DMS153 treated with DMSO at 0.1 percent for 48 hours (cell line): ENCODE measurements at regions not wholly inside any gene's neighbourhood (a gene's known extent, or its start where the extent isn't known, plus 50 kb on each side); places are given as distances from the start of the nearest gene placed in this dataset.
A peak's percentile ranks its signal among the peaks of the same experiment; 100 is the strongest.
"Not testable (repeated sequence)": the region's sequence is repeated elsewhere in the genome, so short reads cannot be mapped to it uniquely, and the experiment has no call there.

Experiments used
- DNase-seq: peaks from one replicate; lab custom pipeline; 2025; ENCODE audit not compliant: unreplicated experiment; lab: John Stamatoyannopoulos, UW

DNA sequence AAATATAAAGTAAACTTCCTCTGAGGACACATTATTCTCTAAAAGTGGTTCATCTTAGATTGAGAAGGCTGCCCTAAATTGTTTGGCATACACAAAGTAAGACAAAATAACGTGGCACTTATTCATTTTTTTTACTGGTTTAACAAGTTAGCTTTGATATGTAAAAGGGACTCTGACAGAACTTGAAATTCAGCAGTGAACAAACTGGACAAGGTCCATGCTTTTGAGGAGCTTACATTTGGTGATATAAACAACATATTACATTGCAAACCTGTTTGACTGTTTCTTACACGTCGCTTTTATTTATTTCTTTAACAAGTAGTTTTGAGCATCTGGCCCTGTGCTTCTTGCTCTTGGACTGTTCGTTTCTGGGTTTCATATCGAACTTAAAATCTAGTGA lies 253.1 kb upstream of the POM121L12 start:
- DNase-seq, result no peak

DNA sequence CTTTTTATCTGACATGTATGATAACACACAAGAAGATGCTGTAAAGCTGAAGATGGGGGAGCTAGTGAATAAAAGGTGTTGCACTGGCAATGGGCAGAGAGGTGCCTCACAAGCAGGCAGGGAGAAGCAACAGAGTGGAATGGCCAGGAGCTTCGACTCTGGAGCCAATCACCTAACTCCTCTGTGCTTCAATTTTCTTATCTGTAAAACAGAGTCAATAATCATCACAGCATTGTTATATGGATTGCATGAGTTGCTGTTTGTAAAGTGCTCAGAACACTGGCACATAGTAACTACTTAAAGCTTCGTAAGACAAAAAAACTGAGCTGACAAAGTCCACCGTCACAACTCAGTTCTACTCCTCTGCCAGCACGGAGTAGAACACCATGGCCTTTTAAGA lies 254.2 kb upstream of the POM121L12 start:
- no peak for DNase-seq

DNA sequence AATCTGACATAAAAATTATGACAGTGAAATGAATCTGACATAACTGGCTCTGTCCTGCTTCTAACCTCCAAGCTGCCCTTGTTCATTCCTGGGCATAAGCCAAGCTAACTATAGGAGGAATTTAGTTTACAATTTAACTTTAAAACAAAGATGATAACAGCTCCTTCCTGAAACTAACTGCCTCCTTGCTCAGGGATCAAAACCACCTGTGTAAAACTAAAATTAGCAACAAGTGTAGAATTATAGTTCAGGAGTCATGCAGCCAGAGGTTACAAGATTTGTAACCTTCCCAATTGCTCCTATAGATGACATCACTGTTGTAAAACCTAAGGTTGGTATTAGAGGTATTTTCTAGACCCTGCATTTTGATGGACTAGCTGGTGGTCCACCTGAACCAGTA lies 256.4 kb upstream of the POM121L12 start:
- no peak for DNase-seq

DNA sequence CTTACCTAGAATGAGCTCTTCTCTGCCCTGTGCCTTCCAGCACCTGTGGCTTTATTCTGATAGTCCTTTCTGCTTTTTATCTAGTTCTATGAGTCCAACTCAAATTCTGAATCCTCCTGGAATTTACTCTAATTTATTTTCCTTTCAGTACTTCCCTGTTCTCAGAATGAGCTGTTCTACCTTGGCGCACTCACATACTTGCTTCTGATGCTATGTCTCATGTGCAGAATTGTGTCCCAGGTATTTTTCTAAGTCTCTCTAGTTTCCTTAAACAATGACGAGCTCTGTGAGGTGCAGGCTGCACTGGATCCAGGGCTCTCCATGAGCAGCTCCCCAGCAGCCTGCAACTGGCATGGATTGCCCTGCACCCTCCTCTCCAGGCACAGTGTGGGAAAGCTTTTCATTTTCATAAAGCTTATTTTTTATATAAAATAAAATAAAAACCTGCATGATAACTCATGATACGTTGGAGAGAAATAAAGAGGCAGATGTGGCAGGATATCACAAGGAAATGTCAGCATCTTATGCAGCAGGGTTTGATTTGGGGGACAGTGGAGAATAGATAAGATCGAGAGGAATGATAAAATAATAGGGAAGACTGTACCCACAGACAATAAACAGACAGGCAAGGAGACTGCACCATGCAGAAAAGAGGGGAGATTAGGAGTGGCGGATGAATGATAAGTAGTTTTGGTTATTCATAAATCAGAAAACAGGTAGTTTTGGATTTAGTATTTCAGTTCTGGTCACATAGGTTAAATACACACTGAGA lies 258.2 kb upstream of the POM121L12 start:
- no peak for DNase-seq

DNA sequence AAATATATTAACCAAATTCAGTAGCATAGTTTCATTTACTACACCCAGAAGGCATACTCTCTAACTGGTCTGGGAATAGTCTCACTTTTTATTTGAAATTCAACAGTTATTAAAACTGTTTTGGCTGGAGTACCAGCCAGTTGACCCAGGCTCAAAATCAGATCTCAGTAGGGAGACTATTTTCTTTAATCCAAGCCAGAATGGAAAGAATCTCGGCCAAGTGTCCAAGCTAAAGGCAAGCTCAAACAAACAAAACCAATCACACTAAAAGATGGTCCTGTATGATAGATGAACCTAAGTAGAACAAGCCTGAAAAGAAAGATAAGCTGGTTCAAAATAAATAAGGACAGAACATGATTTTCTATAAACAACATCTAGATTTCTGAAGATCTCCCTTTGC lies 259.6 kb upstream of the POM121L12 start:
- no peak for DNase-seq

DNA sequence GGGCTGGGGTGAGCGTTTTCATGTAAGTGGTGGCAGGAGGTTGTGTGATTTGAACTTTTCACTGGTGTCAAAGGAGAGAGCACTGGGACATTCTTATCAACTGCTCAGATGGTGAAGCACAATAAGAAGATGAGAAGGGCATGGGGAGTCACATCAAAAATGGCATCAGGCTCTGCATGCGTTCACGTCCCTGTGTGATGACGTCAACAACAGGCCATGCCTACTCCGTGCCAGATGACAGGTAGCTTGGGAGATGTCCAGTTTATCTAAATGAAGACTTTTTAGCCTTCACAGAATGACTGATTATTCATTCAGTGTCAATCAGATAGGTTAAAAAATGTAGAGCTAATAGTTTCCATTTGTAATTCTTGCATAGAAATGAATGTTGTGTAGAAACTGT lies 264.3 kb upstream of the POM121L12 start:
- DNase-seq, result no peak

DNA sequence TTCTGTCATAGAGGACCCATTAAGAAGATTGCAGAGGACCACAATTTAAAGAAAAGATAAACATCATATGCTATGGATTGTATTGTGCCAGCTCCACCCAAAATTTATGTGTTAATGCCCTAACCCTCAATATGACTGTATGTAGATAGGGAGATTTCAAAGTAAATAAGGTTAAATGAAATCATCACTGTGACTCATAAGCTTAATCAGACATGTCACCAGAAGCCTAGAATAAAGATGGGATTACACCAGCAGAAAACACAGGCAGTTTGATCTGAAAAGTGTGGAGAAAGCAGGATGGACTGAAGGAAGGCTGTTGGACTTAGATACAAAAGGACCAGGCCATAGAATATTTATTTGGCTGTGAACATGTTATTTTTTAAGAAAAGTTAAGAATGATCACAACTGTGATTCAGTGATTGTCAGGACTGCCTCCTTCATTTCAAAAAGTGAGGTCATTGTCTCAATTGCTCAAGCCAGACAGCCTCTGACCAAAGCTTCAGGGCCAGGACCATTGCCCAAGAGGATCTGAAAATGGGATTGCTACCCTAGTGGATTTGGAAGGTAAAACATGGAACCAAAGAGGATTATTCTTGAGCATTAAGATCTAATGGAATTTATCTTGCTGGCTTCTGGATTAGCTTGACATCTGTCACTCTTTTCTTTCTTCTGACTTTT lies 270.8 kb upstream of the POM121L12 start:
- no peak for DNase-seq

DNA sequence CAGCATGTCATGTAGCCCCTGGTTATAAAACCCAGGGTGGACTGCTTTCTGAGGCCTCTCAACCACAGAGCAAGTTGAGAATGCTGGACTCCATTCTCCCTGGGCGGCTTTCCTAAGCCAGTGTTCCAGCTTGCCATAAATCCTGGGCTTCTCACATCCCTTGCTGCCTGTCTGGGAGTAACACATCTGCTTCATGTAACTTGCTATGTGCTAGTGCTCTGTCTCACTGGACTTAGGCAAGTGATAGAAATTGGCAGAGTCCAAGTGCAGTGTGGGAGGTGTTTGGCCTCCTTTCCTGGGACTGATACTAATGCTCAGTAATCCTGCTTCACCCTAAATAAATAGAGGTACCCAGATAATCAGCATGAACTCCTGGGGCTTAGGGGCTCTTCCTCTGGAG lies 277.1 kb upstream of the POM121L12 start:
- DNase-seq, result no peak

DNA sequence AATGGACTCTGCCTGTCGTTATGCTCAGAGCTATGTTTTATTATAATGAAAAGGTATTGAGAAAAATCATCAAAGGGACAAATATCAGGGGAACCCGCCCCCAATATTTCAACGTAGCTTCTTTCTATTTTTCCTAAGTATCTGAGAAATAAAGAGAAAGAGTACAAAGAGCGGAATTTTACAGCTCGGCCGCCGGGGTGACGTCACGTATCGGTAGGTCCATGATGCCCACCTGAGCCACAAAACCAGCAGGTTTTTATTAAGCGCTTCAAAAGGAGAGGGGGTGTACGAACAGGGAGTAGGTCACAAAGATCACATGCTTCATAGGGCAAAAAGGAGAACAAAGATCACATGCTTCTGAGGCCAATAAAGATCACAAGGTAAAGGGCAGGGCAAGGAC lies 281.6 kb upstream of the POM121L12 start:
- no peak for DNase-seq

DNA sequence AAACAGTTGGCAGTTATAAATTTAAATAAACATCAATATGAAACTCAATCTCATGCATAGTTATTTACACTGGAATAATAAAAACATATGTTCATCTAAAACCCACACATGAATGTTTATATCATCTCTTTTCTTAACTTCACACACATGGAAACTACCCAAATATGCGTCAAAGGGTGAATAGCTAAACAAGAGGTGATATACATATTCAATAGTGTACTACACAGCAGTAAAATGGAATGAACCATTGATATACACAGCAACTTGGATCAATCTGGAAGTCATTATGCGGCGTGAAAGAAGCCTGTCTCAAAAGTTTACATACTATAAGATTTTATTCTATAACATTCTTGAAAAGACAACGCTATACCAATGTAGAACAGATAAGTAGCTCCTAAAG lies 282.5 kb upstream of the POM121L12 start:
- no peak for DNase-seq

DNA sequence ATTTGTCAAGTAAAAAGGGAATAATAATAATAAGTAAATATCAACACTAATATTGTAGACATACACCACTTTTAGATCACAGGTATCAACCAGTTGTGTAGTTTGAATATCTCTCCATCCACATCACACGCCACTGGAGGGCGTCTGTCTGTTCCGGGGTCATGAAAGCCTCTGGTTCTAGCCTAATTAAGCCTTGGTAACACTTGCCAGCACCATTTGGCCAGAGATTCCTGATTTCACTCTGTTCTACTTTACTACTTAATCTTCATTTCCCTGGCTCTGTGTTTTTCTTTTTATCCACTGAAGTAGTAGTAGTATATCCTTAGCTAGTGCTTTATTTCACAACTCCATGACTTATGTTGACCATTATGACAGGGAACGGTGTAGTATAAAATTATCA lies 285.6 kb upstream of the POM121L12 start:
- DNase-seq, result no peak

DNA sequence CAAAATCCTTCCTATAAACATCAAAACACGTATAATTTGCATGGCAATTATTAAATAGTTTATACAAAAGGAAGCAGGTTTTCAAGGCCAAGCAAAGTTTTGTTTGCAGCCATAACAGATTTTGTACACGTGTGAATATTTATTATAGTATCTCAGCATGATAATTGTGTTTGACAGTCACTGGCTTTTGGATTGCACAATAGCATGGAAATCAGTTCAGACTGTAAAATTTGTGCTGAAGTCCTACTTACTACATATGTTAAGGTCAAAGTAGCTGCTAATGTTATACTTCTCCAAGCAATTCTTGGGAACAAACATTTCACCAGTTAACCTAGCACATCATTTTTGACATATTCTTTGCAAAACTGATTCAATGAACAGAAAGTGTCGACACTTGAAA lies 287.6 kb upstream of the POM121L12 start:
- no peak for DNase-seq

DNA sequence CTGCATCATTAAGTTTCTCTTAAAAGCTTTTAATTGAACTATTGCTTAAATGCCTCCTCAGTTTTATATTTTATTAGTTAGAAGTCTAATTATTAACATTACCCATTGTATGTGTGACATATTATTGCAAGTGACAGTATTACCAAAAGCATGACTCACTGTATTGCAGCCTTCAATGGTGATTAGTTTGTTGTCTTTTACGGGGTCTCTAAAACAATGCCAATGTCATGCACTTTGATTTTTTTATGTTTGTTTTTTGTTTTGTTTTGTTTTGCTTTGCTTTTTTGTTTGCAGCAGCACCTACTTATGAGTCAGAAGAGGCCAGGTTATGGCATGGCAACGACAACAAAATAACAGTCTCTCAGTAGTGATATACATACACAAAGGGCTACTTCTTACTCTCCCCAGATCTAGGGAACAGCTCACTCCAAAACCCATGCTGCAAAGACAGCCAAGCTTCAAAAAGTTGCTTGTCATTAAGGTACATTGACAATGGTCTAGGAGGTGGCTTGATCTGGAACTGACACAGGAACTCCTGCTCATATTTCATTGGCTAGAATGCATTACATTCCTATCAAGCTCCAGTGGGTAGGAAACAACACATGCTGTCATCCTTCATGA lies 293.7 kb upstream of the POM121L12 start:
- no peak for DNase-seq

DNA sequence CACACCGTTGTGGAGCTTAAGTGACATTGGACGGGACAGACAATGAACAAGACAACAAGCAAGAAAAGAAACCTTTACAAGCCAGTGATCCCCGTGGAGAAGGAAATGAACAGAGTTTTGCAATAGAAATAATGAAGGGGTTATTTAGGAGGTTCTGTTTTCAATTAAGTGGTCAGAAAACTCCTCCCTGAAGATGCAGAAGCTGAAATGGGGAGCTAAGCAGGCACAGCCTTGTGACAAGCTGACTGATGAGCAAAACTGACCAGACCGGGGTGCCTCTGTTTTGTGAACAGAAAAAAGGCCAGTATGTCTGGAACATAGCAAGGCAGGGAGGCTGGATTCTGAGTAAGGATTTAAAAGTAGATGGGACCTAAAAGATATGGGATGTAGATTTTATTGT lies 299.8 kb upstream of the POM121L12 start:
- no peak for DNase-seq

DNA sequence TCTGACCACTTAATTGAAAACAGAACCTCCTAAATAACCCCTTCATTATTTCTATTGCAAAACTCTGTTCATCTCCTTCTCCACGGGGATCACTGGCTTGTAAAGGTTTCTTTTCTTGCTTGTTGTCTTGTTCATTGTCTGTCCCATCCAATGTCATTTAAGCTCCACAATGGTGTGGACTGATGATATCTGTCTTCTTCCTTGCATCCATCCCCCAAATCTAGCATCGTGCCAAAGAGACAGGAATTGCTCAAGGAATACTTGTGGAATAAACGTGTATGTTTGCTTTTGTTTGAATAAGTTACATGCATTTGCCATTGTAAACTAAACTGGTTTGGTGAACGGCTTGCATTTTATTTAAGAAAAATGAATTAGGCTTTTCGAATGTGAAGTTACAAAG lies 306.8 kb upstream of the POM121L12 start:
- DNase-seq, result not testable (repeated sequence)

DNA sequence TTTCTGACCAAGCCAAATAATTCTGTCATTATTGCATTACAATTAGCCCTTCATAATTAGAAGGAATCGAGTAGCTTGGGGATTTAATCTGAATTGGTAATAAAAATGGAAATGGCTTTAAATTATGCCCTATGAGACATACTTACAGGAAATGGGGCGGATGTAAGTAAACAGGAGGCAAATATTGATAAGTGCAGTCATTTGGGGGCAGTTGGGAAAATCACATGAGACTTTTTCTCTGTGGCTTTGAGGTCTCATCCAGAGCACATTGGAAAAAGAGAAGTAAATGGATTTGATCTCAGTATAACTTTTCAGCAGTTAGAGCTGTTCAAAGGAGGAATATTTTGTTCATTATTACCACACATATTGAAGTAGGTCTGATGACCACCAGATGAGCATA lies 307.8 kb upstream of the POM121L12 start:
- DNase-seq, result no peak

DNA sequence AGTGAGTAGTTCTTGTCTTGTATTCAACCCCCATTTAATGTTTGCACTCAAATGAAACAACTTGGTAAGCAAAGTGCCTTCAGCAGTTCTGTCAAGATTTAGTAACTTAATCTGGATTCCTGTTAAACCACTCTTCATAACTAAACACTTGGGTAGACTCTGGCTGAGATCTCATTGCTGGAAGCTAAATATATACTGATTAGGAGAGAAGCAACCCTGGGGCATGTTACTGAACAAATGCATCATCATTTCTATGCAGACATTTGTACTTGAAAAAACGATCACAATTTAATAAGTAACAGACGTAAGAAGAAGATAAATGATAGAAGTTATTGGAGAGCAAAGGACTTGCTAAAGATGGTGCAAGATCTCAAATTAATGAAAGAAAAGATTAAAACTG lies 308.4 kb upstream of the POM121L12 start:
- no peak for DNase-seq

DNA sequence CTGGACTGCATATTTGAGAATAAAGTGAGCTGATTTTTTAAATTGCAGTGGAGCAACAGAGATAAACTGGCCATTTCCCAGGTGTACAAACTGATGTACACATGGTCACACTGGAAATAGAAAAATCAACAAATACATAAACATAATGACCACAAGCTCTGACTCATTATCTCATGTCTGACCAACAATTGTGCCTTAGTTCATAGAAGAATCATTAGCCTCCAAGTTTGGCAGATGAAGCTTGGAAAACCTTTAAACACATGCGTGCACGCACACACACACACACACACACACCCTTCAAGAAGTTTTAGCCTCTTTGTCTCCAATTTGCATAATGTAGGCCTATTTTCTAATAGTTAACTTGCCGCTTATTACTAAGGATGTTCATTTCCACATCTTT lies 308.9 kb upstream of the POM121L12 start:
- no peak for DNase-seq

DNA sequence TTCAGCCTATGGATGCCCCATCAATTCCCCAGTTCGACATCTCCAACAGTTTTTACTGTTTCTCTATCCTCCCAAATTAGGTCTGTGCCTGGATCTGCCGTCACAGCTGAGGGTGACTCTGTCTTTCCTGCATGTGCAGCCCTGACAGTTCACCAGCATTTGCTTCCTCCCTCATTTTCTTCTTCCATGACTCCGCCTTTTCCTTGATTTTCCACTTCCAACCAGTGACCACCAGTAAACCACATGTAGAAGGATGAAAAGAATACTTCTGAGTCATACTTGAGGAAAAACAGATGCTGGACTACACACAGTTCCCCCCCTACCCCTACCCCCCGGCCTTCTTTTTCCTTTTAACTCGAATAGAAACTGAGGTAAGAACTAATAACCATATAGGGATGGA lies 311.8 kb upstream of the POM121L12 start:
- DNase-seq, result no peak

DNA sequence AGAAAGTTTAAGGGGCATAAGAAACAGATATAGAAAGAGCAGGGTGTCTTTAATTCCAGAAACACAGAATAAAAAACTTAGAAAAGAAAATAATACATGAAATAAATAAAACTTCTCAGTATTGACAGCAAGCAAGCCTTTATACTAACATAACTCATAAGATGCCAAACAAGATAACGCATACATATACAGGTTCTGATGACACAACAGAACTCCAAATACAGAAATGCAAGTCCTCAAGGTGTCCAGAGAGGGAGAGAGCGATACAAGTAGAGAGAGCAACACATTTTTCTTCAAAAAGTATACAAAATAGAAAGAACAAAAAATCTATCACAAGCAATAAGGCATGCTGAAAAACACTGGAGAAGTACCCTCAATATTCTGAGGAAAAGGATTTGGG lies 314.6 kb upstream of the POM121L12 start:
- DNase-seq, result no peak

DNA sequence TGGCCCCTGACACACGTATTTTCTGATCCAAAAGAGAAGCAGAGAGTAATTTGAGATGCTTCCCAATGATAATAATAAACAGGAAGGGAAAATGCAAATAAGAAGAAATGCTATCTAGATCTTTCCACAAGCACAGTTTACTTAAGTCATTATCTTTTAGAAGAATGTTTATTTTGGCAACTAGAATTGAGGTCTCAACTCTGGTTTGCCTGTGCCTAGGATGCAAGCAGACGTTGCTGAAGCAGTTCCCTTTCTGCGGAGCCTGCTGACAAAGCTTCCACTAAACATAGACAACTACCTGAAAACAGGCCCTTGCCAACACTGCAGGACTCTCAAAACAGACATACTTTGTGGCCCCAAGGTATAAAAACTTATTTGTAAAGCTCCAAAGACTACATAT lies 315.8 kb upstream of the POM121L12 start:
- DNase-seq, result peak; percentile 92

DNA sequence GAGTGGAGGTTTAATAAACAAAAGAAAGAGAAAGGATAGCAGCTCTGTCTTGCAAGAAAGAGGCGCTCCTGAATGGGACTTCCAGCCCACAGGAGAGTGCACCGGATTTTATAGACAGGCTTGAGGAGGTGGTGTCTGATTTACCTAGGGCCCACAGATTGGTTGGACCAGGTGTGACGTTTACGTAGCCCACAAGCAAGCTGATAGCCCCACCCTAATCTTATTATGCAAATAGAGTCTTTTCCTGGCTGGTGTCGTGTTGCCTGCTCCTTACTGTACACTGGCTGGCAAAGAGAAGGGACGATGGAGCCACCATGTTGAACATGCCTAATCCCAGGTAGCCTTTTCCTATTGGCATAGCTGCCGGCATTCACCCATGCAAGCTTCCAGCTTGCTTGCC lies 319.7 kb upstream of the POM121L12 start:
- no peak for DNase-seq
